ENCODE measurements at regions not wholly inside any gene's neighbourhood (a gene's known extent, or its start where the extent isn't known, plus 50 kb on each side); places are given as distances from the start of the nearest gene placed in this dataset.

GRCh38 chrX:39654183-39654925 lies 443.4 kb downstream of the BCOR start:
- intact Hi-C loops (cut with DNase I; ENCODE audit: low total_unique reads) = no loop called here
- Histone ChIP-seq H3K27me3 (no peaks in the 10 kb centered on the region), H3K36me3 (no peaks in the 10 kb centered on the region), H3K27ac (no peak overlapping the region), H3K4me3 (no peak overlapping the region), H3K4me1 (no peaks in the 10 kb centered on the region), H3K9me3 (no peaks in the 10 kb centered on the region)
- TF ChIP-seq CTCF (IDR thresholded peaks at IDR 0.05) (no peak), POLR2A (IDR thresholded peaks at IDR 0.05) (no peak)
- DNase-seq = no peak

GRCh38 chrX:39654952-39655351 lies 442.8 kb downstream of the BCOR start:
- Histone ChIP-seq H3K27ac (no peak overlapping the region), H3K27me3 (no peaks in the 10 kb centered on the region)
- TF ChIP-seq CTCF (IDR thresholded peaks at IDR 0.05) (no peak), POLR2A (IDR thresholded peaks at IDR 0.05) (no peak)

GRCh38 chrX:39661116-39661907 lies 436.4 kb downstream of the BCOR start:
- Histone ChIP-seq H3K36me3 (no peaks in the 10 kb centered on the region), H3K4me1 (no peaks in the 10 kb centered on the region), H3K9me3 (no peaks in the 10 kb centered on the region), H3K27me3 (no peaks in the 10 kb centered on the region), H3K4me3 (no peak overlapping the region), H3K27ac (no peak overlapping the region)
- no peak for DNase-seq
- intact Hi-C loops (cut with DNase I; ENCODE audit: low total_unique reads) = no loop called here
- no peak for TF ChIP-seq CTCF (IDR thresholded peaks at IDR 0.05)
- no peak for TF ChIP-seq POLR2A (IDR thresholded peaks at IDR 0.05)

More at GRCh38 chrX:39654952-39655351, 442.8 kb downstream of the BCOR start:
- no peaks in the 10 kb centered on the region for H3K4me1 ChIP-seq
- H3K36me3 ChIP-seq = no peaks in the 10 kb centered on the region
- H3K9me3 ChIP-seq = no peaks in the 10 kb centered on the region
- no peak for DNase-seq
- no peak overlapping the region for H3K4me3 ChIP-seq
- intact Hi-C loops (cut with DNase I; ENCODE audit: low total_unique reads) = no loop called here

- no peaks in the 10 kb centered on the region for H3K36me3 ChIP-seq
- intact Hi-C loops (cut with DNase I; ENCODE audit: low total_unique reads) = no loop called here
- no peak for TF ChIP-seq CTCF (IDR thresholded peaks at IDR 0.05)
- TF ChIP-seq POLR2A (IDR thresholded peaks at IDR 0.05) = no peak
- no peak overlapping the region for H3K4me3 ChIP-seq
- no peak overlapping the region for H3K27ac ChIP-seq
- no peaks in the 10 kb centered on the region for H3K9me3 ChIP-seq
- no peaks in the 10 kb centered on the region for H3K27me3 ChIP-seq
- no peak for DNase-seq
- H3K4me1 ChIP-seq = no peaks in the 10 kb centered on the region
Observed at GRCh38 chrX:39665830-39666518, 431.8 kb downstream of the BCOR start.

- H3K4me3 ChIP-seq = no peak overlapping the region
- TF ChIP-seq POLR2A (IDR thresholded peaks at IDR 0.05) (no peak), CTCF (IDR thresholded peaks at IDR 0.05) (no peak)
- no peaks in the 10 kb centered on the region for H3K36me3 ChIP-seq
- no peak overlapping the region for H3K27ac ChIP-seq
- no peak for DNase-seq
- H3K27me3 ChIP-seq = no peaks in the 10 kb centered on the region
- no peaks in the 10 kb centered on the region for H3K4me1 ChIP-seq
- no peaks in the 10 kb centered on the region for H3K9me3 ChIP-seq
- intact Hi-C loops (cut with DNase I; ENCODE audit: low total_unique reads) = no loop called here
Observed at GRCh38 chrX:39667191-39667590, 430.6 kb downstream of the BCOR start.

Measured in uterus (tissue), 3 donors.